Uterus (tissue), 3 donors: ENCODE measurements at regions not wholly inside any gene's neighbourhood (a gene's known extent, or its start where the extent isn't known, plus 50 kb on each side); places are given as distances from the start of the nearest gene placed in this dataset.

Experiments used
- DNase-seq, 2 donors: peaks; one replicate each; pipeline ENCODE4 v3.0.0-alpha.2; 2019 to 2020
- H3K27ac ChIP-seq, 2 donors: fragments of 200-600 bp; sonication (generic); 1 replicate in 1 of 2; 2 replicates in 1 of 2; pipeline ENCODE4 v1.5.1; 2016 to 2018
- H3K27me3 ChIP-seq, 2 donors: fragments of 200-600 bp; sonication (generic); one replicate each; pipeline ENCODE4 v1.5.1; 2018 to 2019; ENCODE audit warnings: control low read depth in 1 of 2
- H3K36me3 ChIP-seq, 2 donors: fragments of 200-600 bp; sonication (generic); one replicate each; pipeline ENCODE4 v1.5.1; 2019; ENCODE audit warnings: control low read depth in 1 of 2
- H3K4me1 ChIP-seq, 2 donors: fragments of 200-600 bp; sonication (generic); one replicate each; pipeline ENCODE4 v1.5.1; 2018 to 2019; ENCODE audit warnings: control low read depth in 1 of 2
- H3K4me3 ChIP-seq, 2 donors: fragments of 200-600 bp; sonication (generic); 1 replicate in 1 of 2; 2 replicates in 1 of 2; pipeline ENCODE4 v1.5.1; 2018 to 2019; ENCODE audit warnings: mild to moderate bottlenecking in 1 of 2
- H3K9me3 ChIP-seq, 2 donors: fragments of 200-600 bp; sonication (generic); one replicate each; pipeline ENCODE4 v1.5.1; 2019; ENCODE audit warnings: control low read depth in 1 of 2
- POLR2A ChIP-seq, 2 donors: fragments of 450-650 bp; IDR thresholded peaks; one replicate each; pipeline ENCODE4 v1.6.1; 2016; ENCODE audit warnings: antibody characterized with exemption in 2 of 2, mild to moderate bottlenecking in 1 of 2, moderate library complexity in 1 of 2
- intact Hi-C: fragments of 100-400 bp; cut with DNase I; formaldehyde crosslinking; loops from one replicate; pipeline ENCODE4 v1.15.1; 2023; ENCODE audit warnings: low total_unique reads
- TF ChIP-seq, protein P1 (sequence below), 4 experiments: fragments of 200-600 bp in 2 of 4; fragments of 450-650 bp in 2 of 4; sonication (generic) in 2 of 4; IDR thresholded peaks; one replicate each; pipeline ENCODE4 v1.5.1; 2016 to 2019; ENCODE audit warnings: antibody characterized with exemption in 4 of 4, mild to moderate bottlenecking in 2 of 4, moderate library complexity in 1 of 4
- donor health status: DM: yes; HTN: yes; CAD: no.

DNA sequence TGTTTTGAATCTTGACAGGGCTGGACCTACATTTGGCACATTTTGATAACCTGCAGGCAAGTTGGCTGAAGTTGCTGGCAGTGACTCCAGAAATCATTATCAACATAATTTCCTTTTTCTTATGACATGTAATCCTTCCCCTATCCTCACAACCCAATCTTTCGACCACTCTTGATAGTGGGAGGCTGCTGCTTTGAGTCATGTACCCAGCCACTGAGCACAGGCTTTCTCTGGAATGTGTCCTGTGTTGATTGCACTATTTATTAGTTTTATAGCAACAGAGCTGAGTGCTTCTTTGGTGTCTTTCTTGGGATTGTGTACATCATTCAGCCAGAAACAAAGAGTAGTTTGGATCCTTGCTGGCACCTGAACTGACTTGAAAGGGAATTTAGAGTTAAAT is 183.1 kb upstream of the LEF1 start:
- Histone ChIP-seq H3K4me3 (no peak overlapping the region), H3K27ac (no peak overlapping the region), H3K4me1 (no peaks in the 10 kb centered on the region), H3K9me3 (no peaks in the 10 kb centered on the region), H3K27me3 (no peaks in the 10 kb centered on the region), H3K36me3 (no peaks in the 10 kb centered on the region)
- no peak for DNase-seq
- no peak for TF ChIP-seq POLR2A (IDR thresholded peaks at IDR 0.05)
- TF ChIP-seq, protein P1, sequence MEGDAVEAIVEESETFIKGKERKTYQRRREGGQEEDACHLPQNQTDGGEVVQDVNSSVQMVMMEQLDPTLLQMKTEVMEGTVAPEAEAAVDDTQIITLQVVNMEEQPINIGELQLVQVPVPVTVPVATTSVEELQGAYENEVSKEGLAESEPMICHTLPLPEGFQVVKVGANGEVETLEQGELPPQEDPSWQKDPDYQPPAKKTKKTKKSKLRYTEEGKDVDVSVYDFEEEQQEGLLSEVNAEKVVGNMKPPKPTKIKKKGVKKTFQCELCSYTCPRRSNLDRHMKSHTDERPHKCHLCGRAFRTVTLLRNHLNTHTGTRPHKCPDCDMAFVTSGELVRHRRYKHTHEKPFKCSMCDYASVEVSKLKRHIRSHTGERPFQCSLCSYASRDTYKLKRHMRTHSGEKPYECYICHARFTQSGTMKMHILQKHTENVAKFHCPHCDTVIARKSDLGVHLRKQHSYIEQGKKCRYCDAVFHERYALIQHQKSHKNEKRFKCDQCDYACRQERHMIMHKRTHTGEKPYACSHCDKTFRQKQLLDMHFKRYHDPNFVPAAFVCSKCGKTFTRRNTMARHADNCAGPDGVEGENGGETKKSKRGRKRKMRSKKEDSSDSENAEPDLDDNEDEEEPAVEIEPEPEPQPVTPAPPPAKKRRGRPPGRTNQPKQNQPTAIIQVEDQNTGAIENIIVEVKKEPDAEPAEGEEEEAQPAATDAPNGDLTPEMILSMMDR (IDR thresholded peaks at IDR 0.05): no peak
- intact Hi-C loops: no loop called here

DNA sequence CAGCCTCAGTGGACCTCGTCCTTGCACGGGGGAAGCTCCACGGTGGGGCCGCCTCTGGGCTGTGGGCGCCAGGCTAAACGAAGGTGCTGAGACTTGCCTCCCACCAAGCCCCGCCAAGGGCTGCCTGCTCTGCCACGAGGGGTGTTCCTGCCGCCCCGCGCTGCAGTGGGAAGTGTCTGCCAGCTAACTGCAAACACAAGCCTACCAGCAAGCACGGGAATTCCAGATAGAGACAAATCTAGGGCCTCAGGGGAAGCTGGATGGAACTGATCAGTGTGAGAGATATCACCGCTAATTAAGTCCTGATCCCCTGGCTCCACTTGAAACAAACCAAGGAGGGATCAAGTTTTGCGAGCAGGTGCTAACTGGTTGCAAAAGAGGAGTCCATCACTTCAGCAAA is 181.6 kb upstream of the LEF1 start:
- TF ChIP-seq, protein P1 (IDR thresholded peaks at IDR 0.05): no peak
- TF ChIP-seq POLR2A (IDR thresholded peaks at IDR 0.05): no peak
- Histone ChIP-seq H3K4me1 (no peaks in the 10 kb centered on the region), H3K27me3 (no peaks in the 10 kb centered on the region), H3K9me3 (no peaks in the 10 kb centered on the region), H3K27ac (no peak overlapping the region), H3K4me3 (no peak overlapping the region), H3K36me3 (no peaks in the 10 kb centered on the region)
- no peak for DNase-seq
- intact Hi-C loops: no loop called here

DNA sequence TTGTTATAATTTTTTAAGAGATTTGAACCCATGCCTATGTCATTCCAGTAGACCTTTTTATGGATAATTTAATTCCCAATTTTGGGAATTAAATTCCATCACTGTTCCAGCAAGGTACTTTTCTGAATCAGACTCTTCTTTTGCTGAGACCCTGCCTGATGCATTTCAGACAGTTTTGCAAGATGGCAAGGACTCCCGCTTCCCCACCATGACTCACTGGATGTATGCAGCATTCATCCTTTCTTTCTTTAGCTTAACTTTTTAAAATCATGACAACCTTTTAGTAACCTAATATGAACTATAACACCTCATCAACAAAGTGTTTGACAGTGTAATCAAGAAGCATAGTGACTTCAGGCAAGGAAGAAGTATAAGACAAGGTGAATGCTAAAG is 178.1 kb upstream of the LEF1 start:
- DNase-seq: no peak
- no peaks in the 10 kb centered on the region for H3K4me1 ChIP-seq
- H3K4me3 ChIP-seq: no peak overlapping the region
- H3K9me3 ChIP-seq: no peaks in the 10 kb centered on the region
- H3K27ac ChIP-seq: no peak overlapping the region
- no peaks in the 10 kb centered on the region for H3K27me3 ChIP-seq
- TF ChIP-seq, protein P1 (IDR thresholded peaks at IDR 0.05): no peak
- H3K36me3 ChIP-seq: no peaks in the 10 kb centered on the region
- intact Hi-C loops: no loop called here

DNA sequence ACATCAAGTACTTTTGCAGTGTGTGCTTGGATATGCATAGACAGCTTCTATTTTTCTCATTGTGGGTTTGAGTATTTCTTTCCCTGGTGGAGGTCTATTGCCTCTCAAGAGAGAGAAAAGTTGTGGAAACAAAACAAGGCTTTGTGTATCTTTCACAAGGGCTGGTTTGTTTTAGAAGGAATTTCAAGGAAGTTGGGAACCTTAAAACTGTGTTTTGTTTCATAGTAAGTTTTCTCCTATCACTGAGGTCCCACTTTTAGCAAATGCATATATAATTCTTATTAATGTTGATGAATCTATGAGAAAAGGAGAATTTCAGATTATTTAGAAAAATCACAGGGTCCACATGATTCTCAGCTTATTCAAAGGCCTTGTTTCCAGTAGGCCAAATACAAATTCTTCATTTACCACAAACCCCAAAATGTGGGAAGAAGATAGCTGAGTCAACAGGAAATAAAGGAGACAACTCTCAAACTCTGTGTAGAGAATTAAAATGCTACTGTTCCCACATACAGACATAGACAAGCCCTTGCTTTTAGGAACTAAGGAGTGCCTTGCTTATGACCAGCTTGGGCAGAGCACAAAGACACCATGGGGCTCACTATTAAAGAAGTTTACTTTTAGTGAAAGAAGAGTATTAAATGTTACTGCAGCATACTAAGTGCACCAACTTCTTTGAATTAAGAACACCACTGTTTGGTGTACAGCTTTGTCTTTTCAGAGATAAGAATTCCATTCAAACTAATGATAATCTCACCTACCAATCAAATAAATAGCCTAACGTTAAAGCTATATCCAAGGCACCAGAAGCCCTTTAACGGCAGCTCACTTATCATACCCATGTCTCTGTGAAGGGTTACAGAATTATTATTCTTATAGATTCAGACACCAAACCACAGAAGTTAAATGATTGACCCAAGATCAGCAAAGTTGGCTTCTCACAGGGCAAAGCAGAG is 177.4 kb upstream of the LEF1 start:
- TF ChIP-seq, protein P1 (IDR thresholded peaks at IDR 0.05): no peak
- TF ChIP-seq POLR2A (IDR thresholded peaks at IDR 0.05): no peak
- no peak for DNase-seq
- H3K9me3 ChIP-seq: no peaks in the 10 kb centered on the region
- H3K4me3 ChIP-seq: no peak overlapping the region
- no peak overlapping the region for H3K27ac ChIP-seq
- H3K36me3 ChIP-seq: no peaks in the 10 kb centered on the region
- no peaks in the 10 kb centered on the region for H3K4me1 ChIP-seq
- intact Hi-C loops: no loop called here
- no peaks in the 10 kb centered on the region for H3K27me3 ChIP-seq

DNA sequence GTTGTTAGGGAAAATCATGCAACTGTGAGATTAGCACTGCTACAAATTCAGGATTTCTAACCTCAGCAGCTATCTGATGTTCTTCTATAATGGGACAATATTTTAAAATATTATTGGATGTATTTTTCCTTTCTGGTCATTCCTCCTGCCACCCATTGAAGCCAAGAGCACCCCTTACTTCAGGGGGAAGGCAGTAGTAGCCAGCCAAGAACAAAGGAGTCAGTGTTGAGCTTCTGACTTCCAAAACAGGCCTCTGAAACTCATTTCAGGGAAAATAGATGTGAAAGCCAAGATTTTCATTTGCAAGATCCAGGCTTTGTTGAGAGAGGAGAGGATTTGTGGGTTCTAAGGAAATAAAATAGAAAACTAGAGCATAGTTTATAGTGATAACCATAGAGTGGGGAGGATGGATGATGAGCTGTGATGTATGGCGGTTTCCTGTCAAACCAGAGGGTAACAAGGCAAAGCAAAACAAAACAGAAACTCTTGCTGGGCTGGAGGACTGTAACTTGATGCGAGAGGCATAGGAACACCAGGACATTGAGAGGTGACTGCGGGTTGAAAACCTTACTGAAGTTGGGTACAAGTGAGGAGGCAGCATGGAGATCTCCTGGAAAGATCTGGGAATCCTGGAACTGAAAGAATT is 173.7 kb upstream of the LEF1 start:
- TF ChIP-seq, protein P1 (IDR thresholded peaks at IDR 0.05): no peak
- no peak for TF ChIP-seq POLR2A (IDR thresholded peaks at IDR 0.05)
- Histone ChIP-seq H3K4me3 (no peak overlapping the region), H3K4me1 (no peaks in the 10 kb centered on the region), H3K36me3 (no peaks in the 10 kb centered on the region), H3K27me3 (no peaks in the 10 kb centered on the region), H3K27ac (no peak overlapping the region), H3K9me3 (no peaks in the 10 kb centered on the region)
- no peak for DNase-seq
- intact Hi-C loops: no loop called here
